ENCODE measurements at regions not wholly inside any gene's neighbourhood (a gene's known extent, or its start where the extent isn't known, plus 50 kb on each side); places are given as distances from the start of the nearest gene placed in this dataset.
A peak's percentile ranks its signal among the peaks of the same experiment; 100 is the strongest.
"Not testable (repeated sequence)": the region's sequence is repeated elsewhere in the genome, so short reads cannot be mapped to it uniquely, and the experiment has no call there.

- H3K9me3 ChIP-seq; H3K27me3 ChIP-seq; intact Hi-C loops (cut with DNase I; ENCODE audit: low total_unique reads); DNase-seq; H3K27ac ChIP-seq; H3K4me1 ChIP-seq; H3K4me3 ChIP-seq; H3K36me3 ChIP-seq: not testable (repeated sequence)
- peak in 3 of 4 experiments; percentile 26 to 43 (median 41) for TF ChIP-seq CTCF (IDR thresholded peaks at IDR 0.05)
These were observed 163.9 kb upstream of the TGIF2LX start for GRCh38 chrX:89757767-89758166.

GRCh38 chrX:89759076-89759685 lies 162.5 kb upstream of the TGIF2LX start:
- H3K36me3 ChIP-seq; H3K27ac ChIP-seq; intact Hi-C loops (cut with DNase I; ENCODE audit: low total_unique reads): not testable (repeated sequence)

GRCh38 chrX:89771639-89772038 lies 150.1 kb upstream of the TGIF2LX start:
- H3K36me3 ChIP-seq; intact Hi-C loops (cut with DNase I; ENCODE audit: low total_unique reads): not testable (repeated sequence)

More at GRCh38 chrX:89759076-89759685, 162.5 kb upstream of the TGIF2LX start:
- DNase-seq, H3K4me3 ChIP-seq, H3K4me1 ChIP-seq, H3K9me3 ChIP-seq, H3K27me3 ChIP-seq: not testable (repeated sequence)

GRCh38 chrX:89811440-89811839 lies 110.3 kb upstream of the TGIF2LX start:
- H3K27ac ChIP-seq; H3K27me3 ChIP-seq; H3K9me3 ChIP-seq; intact Hi-C loops (cut with DNase I; ENCODE audit: low total_unique reads); H3K4me1 ChIP-seq; DNase-seq; H3K36me3 ChIP-seq; H3K4me3 ChIP-seq: not testable (repeated sequence)

More at GRCh38 chrX:89771639-89772038, 150.1 kb upstream of the TGIF2LX start:
- DNase-seq, H3K9me3 ChIP-seq, H3K4me1 ChIP-seq, H3K4me3 ChIP-seq, H3K27ac ChIP-seq, H3K27me3 ChIP-seq: not testable (repeated sequence)

- H3K27me3 ChIP-seq; DNase-seq; H3K36me3 ChIP-seq; H3K27ac ChIP-seq; intact Hi-C loops (cut with DNase I; ENCODE audit: low total_unique reads); H3K9me3 ChIP-seq; H3K4me1 ChIP-seq; H3K4me3 ChIP-seq: not testable (repeated sequence)
These were observed 82.0 kb upstream of the TGIF2LX start for GRCh38 chrX:89839723-89840122.

GRCh38 chrX:89871662-89872061 lies 50.0 kb upstream of the TGIF2LX start:
- H3K4me3 ChIP-seq; intact Hi-C loops (cut with DNase I; ENCODE audit: low total_unique reads); H3K27me3 ChIP-seq; H3K36me3 ChIP-seq; H3K9me3 ChIP-seq; DNase-seq; H3K27ac ChIP-seq; H3K4me1 ChIP-seq: not testable (repeated sequence)
- peak in 1 of 4 experiments; percentile 13 for TF ChIP-seq CTCF (IDR thresholded peaks at IDR 0.05)
